IPS DF 6.9 (cell line): ENCODE measurements at regions not wholly inside any gene's neighbourhood (a gene's known extent, or its start where the extent isn't known, plus 50 kb on each side); places are given as distances from the start of the nearest gene placed in this dataset.

ENCODE experiments used
- DNase-seq: peaks from one replicate; pipeline ENCODE4 v3.0.0-alpha.2; 2013; ENCODE audit warnings: low read depth, low spot score
- H3K27ac ChIP-seq: one replicate; pipeline ENCODE4 v1.5.1; 2013; ENCODE audit warnings: low read length, control low read depth
- H3K27me3 ChIP-seq: 2 replicates; pipeline ENCODE4 v1.6.1; 2013; ENCODE audit warnings: mild to moderate bottlenecking, low read length; ENCODE audit not compliant: control insufficient read depth, insufficient read depth
- H3K36me3 ChIP-seq: 2 replicates; pipeline ENCODE4 v1.6.1; 2013; ENCODE audit warnings: low read length; ENCODE audit not compliant: control insufficient read depth, insufficient read depth
- H3K4me1 ChIP-seq: 2 replicates; pipeline ENCODE4 v1.6.1; 2013; ENCODE audit warnings: low read length; ENCODE audit not compliant: control insufficient read depth, insufficient read depth
- H3K4me3 ChIP-seq: 2 replicates; pipeline ENCODE4 v1.5.1; 2013; ENCODE audit warnings: mild to moderate bottlenecking, low read length
- H3K9me3 ChIP-seq: 2 replicates; pipeline ENCODE4 v1.6.1; 2013; ENCODE audit warnings: low read length, inconsistent platforms; ENCODE audit not compliant: control insufficient read depth, insufficient read depth
- WGBS: extraction: QIAGEN DNeasy Blood & Tissue Kit; methylation state at CpG from one replicate; pipeline ENCODE4 v1.1.7; 2013; ENCODE audit warnings: mixed read lengths, missing lambda C conversion rate; ENCODE audit not compliant: insufficient read length, insufficient coverage; 5-methylcytosine and 5-hydroxymethylcytosine counted together

DNA sequence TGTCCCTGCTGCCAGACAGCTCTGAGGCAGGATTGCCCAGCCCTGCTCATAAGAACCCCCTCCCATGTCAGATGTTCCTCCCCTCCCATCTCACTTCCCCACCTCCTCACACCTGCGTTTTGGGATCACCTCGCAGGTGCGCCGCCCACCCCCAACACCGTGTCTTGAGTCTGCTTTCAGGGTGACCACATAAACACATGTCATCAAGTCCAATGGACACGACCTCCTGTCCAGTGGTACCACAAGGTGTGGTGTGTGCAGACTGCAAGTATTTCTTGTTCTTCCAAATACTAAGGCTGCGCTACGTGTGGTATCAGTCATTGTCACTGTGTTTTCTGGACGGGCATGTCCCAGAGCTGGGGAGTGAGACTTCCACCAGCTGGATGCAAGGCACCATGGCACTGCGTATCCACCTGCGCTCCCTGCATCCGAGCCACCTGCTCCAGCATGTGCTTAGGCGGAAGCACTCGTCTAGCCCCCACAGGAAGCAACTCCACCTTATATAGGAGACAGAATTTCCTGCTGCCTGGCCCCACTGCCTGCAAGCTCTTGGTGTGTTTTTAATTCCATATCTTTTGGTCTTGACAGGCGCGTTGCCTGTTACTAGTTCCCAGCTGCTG is 119.7 kb upstream of the NXT1 start:
- no CpG with 5 or more reads among the region's 16 CpGs for WGBS
- no peaks in the 10 kb centered on the region for H3K4me1 ChIP-seq

DNA sequence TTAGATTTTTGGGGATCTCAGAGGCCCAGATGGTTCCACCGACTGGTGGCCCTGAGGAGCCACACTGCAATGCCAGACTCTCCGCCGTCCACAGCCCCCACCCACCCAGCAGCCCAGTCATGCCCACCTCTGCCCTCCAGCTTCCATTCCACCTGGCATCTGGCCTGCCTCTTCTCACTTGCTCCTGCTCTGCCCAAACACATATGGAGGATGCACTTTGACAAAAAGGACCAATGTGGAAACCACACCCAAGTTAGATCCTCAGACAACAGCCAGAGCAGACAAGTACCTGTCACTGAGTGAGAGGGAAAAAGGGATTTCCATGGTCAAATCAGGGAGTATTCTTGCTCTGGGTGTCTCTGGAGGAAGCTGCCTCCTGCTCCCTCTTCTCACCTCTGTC is 120.6 kb upstream of the NXT1 start:
- no peaks in the 10 kb centered on the region for H3K4me1 ChIP-seq
- no peak overlapping the region for H3K4me3 ChIP-seq
- no peaks in the 10 kb centered on the region for H3K36me3 ChIP-seq
- no peaks in the 10 kb centered on the region for H3K27me3 ChIP-seq
- no peak overlapping the region for H3K27ac ChIP-seq
- no peak for DNase-seq
- H3K9me3 ChIP-seq, result no peaks in the 10 kb centered on the region; the same call in 1 of the 2 replicates
- WGBS, result no CpG with 5 or more reads among the region's 3 CpGs

More for the DNA sequence above, 119.7 kb upstream of the NXT1 start:
- Histone ChIP-seq H3K36me3 (no peaks in the 10 kb centered on the region), H3K27ac (no peak overlapping the region), H3K9me3 (no peaks in the 10 kb centered on the region; the same call in 1 of the 2 replicates), H3K27me3 (no peaks in the 10 kb centered on the region), H3K4me3 (no peak overlapping the region)
- DNase-seq, result no peak

DNA sequence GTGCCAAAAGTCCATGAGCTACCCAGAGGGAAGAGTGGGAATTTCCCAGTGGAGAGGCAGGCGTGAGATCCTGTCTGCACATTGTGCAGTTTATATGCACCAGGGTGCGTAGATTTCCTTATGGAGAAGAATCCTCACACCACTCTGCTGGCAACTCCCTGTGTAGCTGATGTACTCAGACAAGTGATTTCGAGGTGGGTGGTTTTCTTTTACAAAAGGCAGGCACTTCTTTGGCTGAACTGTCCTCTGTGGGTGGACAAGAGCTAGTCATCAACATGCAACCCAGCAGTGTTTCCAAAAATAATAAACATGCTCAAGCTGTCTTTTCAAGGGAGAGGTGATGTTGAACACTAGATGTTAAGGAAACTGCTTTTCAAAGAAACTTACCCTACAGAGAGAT is 121.7 kb upstream of the NXT1 start:
- Histone ChIP-seq H3K4me3 (no peak overlapping the region), H3K9me3 (no peaks in the 10 kb centered on the region; the same call in 1 of the 2 replicates), H3K27me3 (no peaks in the 10 kb centered on the region), H3K4me1 (no peaks in the 10 kb centered on the region), H3K36me3 (no peaks in the 10 kb centered on the region), H3K27ac (no peak overlapping the region)
- no CpG with 5 or more reads among the region's 3 CpGs for WGBS
- no peak for DNase-seq

DNA sequence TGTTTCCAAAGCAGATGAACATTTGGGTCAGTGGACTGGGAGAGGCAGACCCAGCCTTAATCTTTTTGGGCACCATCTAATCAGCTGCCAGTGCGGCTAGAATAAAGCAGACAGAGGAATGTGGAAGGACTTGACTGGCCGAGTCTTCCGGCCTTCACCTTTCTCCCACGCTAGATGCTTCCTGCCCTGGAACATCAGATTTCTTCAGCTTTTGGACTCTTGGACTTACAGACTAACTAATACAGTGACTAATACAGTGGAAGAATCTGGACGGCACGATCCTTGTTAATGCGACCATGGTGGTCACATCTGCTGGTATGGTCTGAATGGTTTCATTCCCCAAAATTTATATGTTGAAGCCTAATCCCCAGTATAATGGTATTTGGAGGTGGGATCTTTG is 122.6 kb upstream of the NXT1 start:
- no peak overlapping the region for H3K27ac ChIP-seq
- no peak for DNase-seq
- H3K9me3 ChIP-seq, result no peaks in the 10 kb centered on the region; the same call in 1 of the 2 replicates
- H3K36me3 ChIP-seq, result no peaks in the 10 kb centered on the region
- no peak overlapping the region for H3K4me3 ChIP-seq
- WGBS, result no CpG with 5 or more reads among the region's 7 CpGs
- no peaks in the 10 kb centered on the region for H3K27me3 ChIP-seq
- H3K4me1 ChIP-seq, result no peaks in the 10 kb centered on the region

DNA sequence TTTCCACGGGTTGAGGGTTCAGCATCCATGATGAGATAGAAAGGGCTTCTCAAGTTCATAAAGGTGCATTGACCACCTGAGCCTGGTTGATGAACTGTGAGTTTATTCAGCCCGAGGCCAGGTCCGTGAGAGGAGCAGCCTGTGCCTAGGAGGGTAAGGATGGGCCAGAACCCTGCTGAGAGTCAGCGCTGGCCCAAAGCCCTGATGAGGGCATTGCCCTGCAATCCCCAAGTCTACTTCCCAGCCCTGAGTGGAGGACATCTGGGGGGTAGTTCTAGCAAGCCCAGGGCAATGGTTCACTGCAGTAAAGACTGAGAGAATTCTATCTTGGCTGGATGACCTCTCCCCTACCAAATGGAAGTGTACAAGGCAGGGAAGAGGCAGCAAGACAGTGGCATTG is 123.3 kb upstream of the NXT1 start:
- WGBS, result no CpG with 5 or more reads among the region's 4 CpGs
- H3K27ac ChIP-seq, result no peak overlapping the region
- no peak for DNase-seq
- H3K36me3 ChIP-seq, result no peaks in the 10 kb centered on the region
- H3K4me1 ChIP-seq, result no peaks in the 10 kb centered on the region
- no peak overlapping the region for H3K4me3 ChIP-seq
- H3K27me3 ChIP-seq, result no peaks in the 10 kb centered on the region
- no peaks in the 10 kb centered on the region; the same call in 1 of the 2 replicates for H3K9me3 ChIP-seq

DNA sequence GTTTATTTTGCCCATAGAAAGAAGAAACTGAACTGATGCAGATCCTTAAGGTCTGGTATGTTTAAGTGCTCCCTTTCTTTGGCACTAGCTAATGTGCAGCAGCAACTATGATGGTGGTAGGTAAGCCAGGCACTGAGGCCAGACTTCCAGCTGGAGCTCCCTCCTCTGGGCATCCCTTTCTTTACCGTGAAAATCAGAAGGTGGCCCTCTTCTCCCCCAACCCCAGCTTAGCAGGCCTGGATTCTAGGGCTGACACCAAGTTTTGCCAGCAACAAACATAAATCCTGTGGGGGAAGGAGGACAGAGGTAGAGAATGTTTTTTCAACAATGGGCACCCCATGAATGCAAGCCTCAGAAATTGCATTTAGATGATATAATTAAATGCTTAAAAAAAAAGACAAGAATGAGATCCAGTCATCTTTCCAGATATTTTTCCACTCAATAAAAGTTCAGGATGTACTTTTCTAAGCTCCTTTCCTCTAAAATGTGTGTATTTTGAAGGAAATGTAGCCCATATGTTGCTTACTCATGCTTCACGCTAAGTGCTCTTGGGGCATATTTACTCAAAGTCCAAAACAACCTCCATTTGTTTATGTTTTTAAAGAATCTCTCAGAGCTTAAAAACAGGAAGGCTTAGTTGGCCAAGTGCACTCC is 123.9 kb upstream of the NXT1 start:
- Histone ChIP-seq H3K4me3 (no peak overlapping the region), H3K27me3 (no peaks in the 10 kb centered on the region), H3K9me3 (no peaks in the 10 kb centered on the region; the same call in 1 of the 2 replicates), H3K27ac (no peak overlapping the region), H3K36me3 (no peaks in the 10 kb centered on the region), H3K4me1 (no peaks in the 10 kb centered on the region)
- no peak for DNase-seq
- WGBS, result no CpG with 5 or more reads among the region's 2 CpGs

DNA sequence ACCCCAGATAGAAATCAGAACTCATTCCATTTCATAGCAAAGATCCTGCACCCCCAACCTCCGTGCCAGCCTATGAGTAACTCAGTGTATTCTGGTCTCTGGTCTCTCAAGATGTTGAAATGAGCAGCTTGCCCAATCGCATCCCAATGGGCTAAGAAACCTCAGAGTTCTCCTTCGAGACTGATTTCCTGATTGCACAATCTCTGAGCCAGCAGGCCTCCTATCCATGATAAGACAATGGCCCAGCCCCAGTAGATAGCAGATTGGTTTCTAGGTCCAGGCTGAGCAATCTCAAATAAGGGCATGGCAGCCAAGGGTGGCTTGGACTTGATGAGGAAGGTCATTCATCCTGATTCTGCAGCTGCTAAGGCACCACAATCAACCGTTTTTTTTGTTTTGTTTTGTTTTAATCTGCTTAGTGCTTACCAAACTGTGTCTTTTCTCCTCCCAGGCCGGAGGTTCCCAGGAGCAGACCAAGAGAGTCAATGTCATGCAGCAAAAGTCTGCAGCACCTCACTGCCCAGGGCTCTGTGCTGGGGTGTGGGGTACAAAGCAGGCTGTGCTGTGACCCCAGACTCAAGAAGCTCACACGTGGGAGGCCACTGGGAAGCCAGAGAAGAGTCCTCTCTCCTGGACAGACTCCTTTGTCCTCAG is 125.1 kb upstream of the NXT1 start:
- Histone ChIP-seq H3K9me3 (no peaks in the 10 kb centered on the region; the same call in 1 of the 2 replicates), H3K4me1 (no peaks in the 10 kb centered on the region), H3K4me3 (no peak overlapping the region), H3K27me3 (no peaks in the 10 kb centered on the region), H3K27ac (no peak overlapping the region), H3K36me3 (no peaks in the 10 kb centered on the region)
- DNase-seq, result no peak
- WGBS, result no CpG with 5 or more reads among the region's 6 CpGs

DNA sequence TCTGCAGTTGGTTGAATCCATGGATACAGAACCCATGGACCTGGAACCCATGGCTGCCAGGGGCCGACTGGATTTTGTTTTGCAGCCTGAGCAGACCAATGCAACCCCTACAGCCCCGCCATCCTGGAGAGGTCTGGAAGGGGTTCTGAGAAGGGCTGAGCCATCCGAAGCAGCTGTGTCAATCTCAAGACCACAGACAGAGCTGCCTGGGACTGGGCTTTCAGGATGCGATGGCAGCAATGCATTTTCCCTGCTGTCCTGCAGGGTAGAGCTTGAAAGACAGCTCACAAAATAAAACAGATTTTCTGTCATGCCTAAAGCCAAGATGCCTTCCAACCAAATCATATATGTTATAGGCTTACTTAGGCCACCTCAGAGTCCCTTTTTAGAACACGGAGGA is 125.8 kb upstream of the NXT1 start:
- WGBS, result no CpG with 5 or more reads among the region's 5 CpGs
- no peak overlapping the region for H3K4me3 ChIP-seq

DNA sequence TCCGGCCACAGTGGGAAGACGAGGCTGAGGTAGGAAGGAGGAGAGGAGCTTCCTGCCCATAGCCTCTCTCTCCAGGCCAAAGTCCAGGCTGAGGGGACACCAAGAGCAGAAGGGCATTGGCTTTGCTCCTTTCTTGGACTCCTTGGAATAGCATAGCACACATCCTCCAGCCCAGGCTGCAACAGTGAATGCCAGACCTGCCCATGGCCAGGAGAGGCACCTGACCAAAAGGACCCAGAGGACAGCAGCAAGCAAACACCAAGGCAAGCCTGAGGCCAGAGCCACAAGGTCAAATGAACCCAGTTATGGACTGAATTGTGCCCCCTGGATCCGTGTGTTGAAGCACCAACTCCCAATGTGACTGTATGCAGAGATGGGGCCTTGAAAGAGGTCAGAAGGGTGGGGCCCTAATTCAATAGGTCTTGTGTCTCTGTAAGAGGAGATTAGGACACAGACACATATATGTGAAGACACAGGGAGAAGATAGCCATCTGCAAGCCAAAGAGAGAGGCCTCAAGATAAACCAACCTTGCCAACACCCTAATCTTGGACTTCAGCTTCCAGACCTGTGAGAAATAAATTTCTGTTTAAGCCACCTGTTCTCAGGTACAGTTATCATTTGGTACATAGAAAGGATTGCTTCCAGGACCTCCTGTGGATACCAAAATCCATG is 126.5 kb upstream of the NXT1 start:
- no peak for DNase-seq
- H3K27me3 ChIP-seq, result no peaks in the 10 kb centered on the region
- no peak overlapping the region for H3K27ac ChIP-seq
- WGBS, result no CpG with 5 or more reads among the region's 3 CpGs
- no peaks in the 10 kb centered on the region for H3K4me1 ChIP-seq
- no peak overlapping the region for H3K4me3 ChIP-seq
- H3K36me3 ChIP-seq, result no peaks in the 10 kb centered on the region
- no peaks in the 10 kb centered on the region; the same call in 1 of the 2 replicates for H3K9me3 ChIP-seq

More for the DNA sequence above, 125.8 kb upstream of the NXT1 start:
- Histone ChIP-seq H3K36me3 (no peaks in the 10 kb centered on the region), H3K9me3 (no peaks in the 10 kb centered on the region; the same call in 1 of the 2 replicates), H3K27me3 (no peaks in the 10 kb centered on the region), H3K4me1 (no peaks in the 10 kb centered on the region), H3K27ac (no peak overlapping the region)
- DNase-seq, result no peak

DNA sequence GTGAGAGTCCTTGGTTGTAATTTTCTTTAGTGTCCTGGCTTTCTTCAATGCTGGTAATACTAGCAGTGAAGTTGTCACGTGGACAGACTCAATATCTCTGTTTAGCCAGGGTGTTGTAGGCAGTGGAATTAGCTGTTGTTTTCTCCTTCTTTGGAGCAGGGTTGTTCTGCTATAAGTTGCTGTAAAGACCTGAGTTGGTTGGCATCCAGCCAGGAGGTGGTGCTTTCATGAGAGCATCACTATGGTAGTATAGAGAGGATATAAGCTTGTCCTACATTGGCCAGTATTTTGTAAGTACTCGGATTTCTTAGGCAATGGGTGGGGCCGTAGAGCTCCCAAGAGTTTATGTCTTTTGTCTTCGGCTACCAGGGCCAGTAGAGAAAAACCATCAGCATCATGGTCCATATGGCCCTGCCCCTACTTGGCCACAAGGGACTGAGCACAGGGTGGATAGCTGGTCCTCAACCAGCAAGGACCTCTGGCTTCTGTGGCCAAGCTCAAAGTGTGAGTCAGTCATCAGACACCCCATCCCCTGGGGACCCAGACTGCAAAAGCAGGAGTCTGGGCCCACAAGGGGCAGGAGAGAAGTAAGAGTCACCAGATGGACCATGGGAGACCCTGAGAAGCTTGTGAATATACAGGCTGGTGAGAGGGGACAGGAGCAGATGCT is 127.9 kb upstream of the NXT1 start:
- Histone ChIP-seq H3K4me3 (no peak overlapping the region), H3K27ac (no peak overlapping the region), H3K27me3 (no peaks in the 10 kb centered on the region), H3K9me3 (no peaks in the 10 kb centered on the region; the same call in 1 of the 2 replicates), H3K36me3 (no peaks in the 10 kb centered on the region), H3K4me1 (no peaks in the 10 kb centered on the region)
- DNase-seq, result no peak
- WGBS, result no CpG with 5 or more reads among the region's 4 CpGs
